ENCODE measurements at regions not wholly inside any gene's neighbourhood (a gene's known extent, or its start where the extent isn't known, plus 50 kb on each side); places are given as distances from the start of the nearest gene placed in this dataset.
"Not testable (repeated sequence)": the region's sequence is repeated elsewhere in the genome, so short reads cannot be mapped to it uniquely, and the experiment has no call there.

GRCh38 chr2:236919209-236919608 lies 166.5 kb upstream of the COPS8 start:
- Histone ChIP-seq H3K4me3 (ENCODE audit: low read depth in 1 of 2, low read length in 2 of 2) (no peak overlapping the region), H3K27me3 (ENCODE audit: control insufficient read depth in 1 of 2, insufficient read depth in 2 of 2, low read length in 2 of 2) (no peaks in the 10 kb centered on the region), H3K27ac (ENCODE audit: low read depth, low read length) (no peak overlapping the region), H3K4me1 (ENCODE audit: insufficient read depth, low read length) (no peaks in the 10 kb centered on the region), H3K9ac (ENCODE audit: low read length) (no peak overlapping the region), H3K36me3 (ENCODE audit: insufficient read depth, low read length) (no peaks in the 10 kb centered on the region), H3K9me3 (ENCODE audit: low read length) (no peaks in the 10 kb centered on the region)

GRCh38 chr2:236919801-236920379 lies 165.8 kb upstream of the COPS8 start:
- H3K36me3 ChIP-seq (ENCODE audit: insufficient read depth, low read length); H3K4me1 ChIP-seq (ENCODE audit: insufficient read depth, low read length); H3K4me3 ChIP-seq (ENCODE audit: low read depth in 1 of 2, low read length in 2 of 2); H3K9me3 ChIP-seq (ENCODE audit: low read length); H3K27ac ChIP-seq (ENCODE audit: low read depth, low read length); H3K27me3 ChIP-seq (ENCODE audit: control insufficient read depth in 1 of 2, insufficient read depth in 2 of 2, low read length in 2 of 2); H3K9ac ChIP-seq (ENCODE audit: low read length): not testable (repeated sequence)

DNA sequence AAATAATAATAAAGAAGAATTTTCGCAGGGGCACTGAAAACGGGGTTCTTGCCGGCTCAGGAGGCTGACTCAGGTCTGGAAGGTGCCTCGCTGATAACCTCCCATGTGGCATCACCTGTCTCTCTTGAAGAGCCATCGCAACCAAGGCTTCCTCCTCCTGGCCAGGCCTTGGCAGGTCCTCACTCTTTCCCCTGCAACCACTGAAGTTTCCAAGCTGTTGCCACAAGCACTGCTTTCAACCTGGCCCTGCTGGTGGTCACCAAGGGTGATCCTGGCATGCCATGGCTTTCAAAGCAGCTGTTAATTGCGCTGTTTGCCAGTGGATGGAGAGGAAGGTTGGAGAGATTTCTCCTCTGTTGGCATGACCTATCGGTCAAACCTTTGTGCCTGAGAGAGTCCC lies 163.6 kb upstream of the COPS8 start:
- H3K27ac ChIP-seq (ENCODE audit: low read depth, low read length): no peak overlapping the region
- H3K9me3 ChIP-seq (ENCODE audit: low read length): no peaks in the 10 kb centered on the region
- no peaks in the 10 kb centered on the region for H3K27me3 ChIP-seq (ENCODE audit: control insufficient read depth in 1 of 2, insufficient read depth in 2 of 2, low read length in 2 of 2)
- H3K9ac ChIP-seq (ENCODE audit: low read length): no peak overlapping the region
- H3K36me3 ChIP-seq (ENCODE audit: insufficient read depth, low read length): no peaks in the 10 kb centered on the region
- no peak overlapping the region for H3K4me3 ChIP-seq (ENCODE audit: low read depth in 1 of 2, low read length in 2 of 2)
- no peaks in the 10 kb centered on the region for H3K4me1 ChIP-seq (ENCODE audit: insufficient read depth, low read length)

- no peak overlapping the region for H3K9ac ChIP-seq (ENCODE audit: low read length)
- H3K27ac ChIP-seq (ENCODE audit: low read depth, low read length): no peak overlapping the region
- no peaks in the 10 kb centered on the region for H3K27me3 ChIP-seq (ENCODE audit: control insufficient read depth in 1 of 2, insufficient read depth in 2 of 2, low read length in 2 of 2)
- no peaks in the 10 kb centered on the region for H3K36me3 ChIP-seq (ENCODE audit: insufficient read depth, low read length)
- no peaks in the 10 kb centered on the region for H3K9me3 ChIP-seq (ENCODE audit: low read length)
- peak overlapping the region in 1 of 2 donors; percentile 18 for H3K4me3 ChIP-seq (ENCODE audit: low read depth in 1 of 2, low read length in 2 of 2)
- H3K4me1 ChIP-seq (ENCODE audit: insufficient read depth, low read length): no peaks in the 10 kb centered on the region
Measured at GRCh38 chr2:236928380-236929037, 157.2 kb upstream of the COPS8 start.

- H3K9ac ChIP-seq (ENCODE audit: low read length): no peak overlapping the region
Measured at GRCh38 chr2:236932831-236933361, 152.8 kb upstream of the COPS8 start.

DNA sequence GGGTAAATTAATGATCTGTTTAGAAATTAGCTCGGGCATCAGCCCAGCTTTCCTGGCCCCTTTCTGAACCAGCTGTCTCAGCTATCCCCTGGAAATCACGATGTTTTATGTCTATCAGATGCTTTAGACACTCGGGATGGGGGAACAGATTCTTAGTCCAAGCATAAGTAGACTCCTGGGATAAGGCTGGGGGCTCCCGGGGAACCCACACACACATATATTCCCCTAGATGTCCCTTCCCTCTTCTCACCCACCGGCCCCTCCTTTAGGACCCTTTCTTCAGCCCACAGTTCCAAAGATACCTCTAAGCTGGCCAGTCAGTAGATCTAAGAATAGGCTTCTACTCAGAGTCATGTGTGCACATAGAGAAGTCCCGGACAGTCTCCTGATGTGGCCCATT lies 151.5 kb upstream of the COPS8 start:
- no peaks in the 10 kb centered on the region for H3K4me1 ChIP-seq (ENCODE audit: insufficient read depth, low read length)
- H3K9me3 ChIP-seq (ENCODE audit: low read length): no peaks in the 10 kb centered on the region
- no peak overlapping the region for H3K9ac ChIP-seq (ENCODE audit: low read length)
- H3K27me3 ChIP-seq (ENCODE audit: control insufficient read depth in 1 of 2, insufficient read depth in 2 of 2, low read length in 2 of 2): no peaks in the 10 kb centered on the region
- no peaks in the 10 kb centered on the region for H3K36me3 ChIP-seq (ENCODE audit: insufficient read depth, low read length)
- H3K4me3 ChIP-seq (ENCODE audit: low read depth in 1 of 2, low read length in 2 of 2): no peak overlapping the region
- H3K27ac ChIP-seq (ENCODE audit: low read depth, low read length): no peak overlapping the region

More at GRCh38 chr2:236932831-236933361, 152.8 kb upstream of the COPS8 start:
- H3K36me3 ChIP-seq (ENCODE audit: insufficient read depth, low read length): no peaks in the 10 kb centered on the region
- H3K4me3 ChIP-seq (ENCODE audit: low read depth in 1 of 2, low read length in 2 of 2): no peak overlapping the region
- no peaks in the 10 kb centered on the region for H3K9me3 ChIP-seq (ENCODE audit: low read length)
- H3K27me3 ChIP-seq (ENCODE audit: control insufficient read depth in 1 of 2, insufficient read depth in 2 of 2, low read length in 2 of 2): no peaks in the 10 kb centered on the region
- H3K4me1 ChIP-seq (ENCODE audit: insufficient read depth, low read length): no peaks in the 10 kb centered on the region
- no peak overlapping the region for H3K27ac ChIP-seq (ENCODE audit: low read depth, low read length)

DNA sequence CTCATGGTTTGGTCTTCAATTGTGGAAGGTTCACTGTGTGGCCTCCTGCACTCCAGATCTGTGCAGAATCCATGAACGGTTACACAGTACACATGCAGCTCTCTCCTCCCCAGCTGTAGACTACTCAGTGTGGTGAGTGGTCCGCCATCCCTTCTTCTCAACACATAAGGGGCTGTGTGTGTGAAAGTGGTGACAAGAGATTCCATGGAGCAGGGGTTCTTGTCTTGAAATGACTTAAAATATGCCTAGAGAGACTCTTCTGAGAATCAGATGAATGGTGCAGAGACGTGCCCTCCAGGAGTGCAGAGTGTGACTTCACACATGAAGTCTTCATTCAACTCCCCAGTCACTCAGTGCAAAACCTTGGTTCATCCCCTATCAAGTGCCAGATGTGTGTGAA lies 151.0 kb upstream of the COPS8 start:
- Histone ChIP-seq H3K4me1 (ENCODE audit: insufficient read depth, low read length) (no peaks in the 10 kb centered on the region), H3K9ac (ENCODE audit: low read length) (no peak overlapping the region), H3K36me3 (ENCODE audit: insufficient read depth, low read length) (no peaks in the 10 kb centered on the region), H3K9me3 (ENCODE audit: low read length) (no peaks in the 10 kb centered on the region), H3K4me3 (ENCODE audit: low read depth in 1 of 2, low read length in 2 of 2) (no peak overlapping the region), H3K27ac (ENCODE audit: low read depth, low read length) (no peak overlapping the region), H3K27me3 (ENCODE audit: control insufficient read depth in 1 of 2, insufficient read depth in 2 of 2, low read length in 2 of 2) (no peaks in the 10 kb centered on the region)

GRCh38 chr2:236935083-236935482 lies 150.6 kb upstream of the COPS8 start:
- no peak overlapping the region for H3K27ac ChIP-seq (ENCODE audit: low read depth, low read length)
- no peaks in the 10 kb centered on the region for H3K27me3 ChIP-seq (ENCODE audit: control insufficient read depth in 1 of 2, insufficient read depth in 2 of 2, low read length in 2 of 2)
- H3K4me1 ChIP-seq (ENCODE audit: insufficient read depth, low read length): no peaks in the 10 kb centered on the region
- H3K9me3 ChIP-seq (ENCODE audit: low read length): no peaks in the 10 kb centered on the region
- H3K4me3 ChIP-seq (ENCODE audit: low read depth in 1 of 2, low read length in 2 of 2): no peak overlapping the region
- no peaks in the 10 kb centered on the region for H3K36me3 ChIP-seq (ENCODE audit: insufficient read depth, low read length)
- no peak overlapping the region for H3K9ac ChIP-seq (ENCODE audit: low read length)

DNA sequence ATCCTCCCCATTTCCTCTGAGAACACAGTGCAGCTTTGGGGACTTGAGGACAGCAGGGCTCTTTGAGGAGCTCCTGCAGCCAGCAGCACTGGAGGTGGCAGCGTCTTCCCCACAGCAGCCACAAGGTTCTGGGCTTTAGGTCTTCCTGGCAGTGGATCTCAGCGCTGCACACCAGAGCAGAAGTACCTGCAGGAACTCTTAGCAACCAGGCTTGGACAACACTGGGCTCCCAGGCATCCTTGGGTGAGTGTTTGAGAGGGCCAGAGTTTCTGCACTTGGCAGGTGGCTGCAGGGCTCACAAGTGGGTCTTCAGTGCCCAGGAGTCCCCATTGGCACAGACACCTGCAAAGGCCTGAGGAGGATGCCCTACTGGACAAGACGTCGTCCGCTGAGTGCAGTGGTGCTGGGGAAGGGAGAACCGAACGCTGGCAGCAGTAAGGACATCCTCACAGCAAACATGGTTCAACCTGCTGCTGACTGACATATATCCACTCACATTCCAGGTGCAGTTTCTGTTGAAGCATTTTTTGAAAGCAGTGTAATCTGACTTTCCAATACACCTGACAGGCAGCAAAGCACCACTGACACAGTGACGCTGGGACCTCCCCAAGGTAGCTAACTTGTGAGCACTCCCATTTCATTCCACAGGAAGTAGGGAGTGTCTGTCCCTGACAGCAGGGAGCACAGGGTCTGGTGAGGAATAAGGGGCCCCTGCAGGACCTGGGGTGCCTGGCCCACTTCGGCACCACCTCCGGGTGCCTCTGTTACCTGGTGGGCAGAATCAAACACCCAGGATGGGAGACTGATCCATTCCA lies 149.9 kb upstream of the COPS8 start:
- Histone ChIP-seq H3K27me3 (ENCODE audit: control insufficient read depth in 1 of 2, insufficient read depth in 2 of 2, low read length in 2 of 2) (no peaks in the 10 kb centered on the region), H3K9ac (ENCODE audit: low read length) (no peak overlapping the region), H3K9me3 (ENCODE audit: low read length) (no peaks in the 10 kb centered on the region), H3K36me3 (ENCODE audit: insufficient read depth, low read length) (no peaks in the 10 kb centered on the region), H3K27ac (ENCODE audit: low read depth, low read length) (no peak overlapping the region), H3K4me1 (ENCODE audit: insufficient read depth, low read length) (no peaks in the 10 kb centered on the region), H3K4me3 (ENCODE audit: low read depth in 1 of 2, low read length in 2 of 2) (no peak overlapping the region)

GRCh38 chr2:236936446-236936940 lies 149.2 kb upstream of the COPS8 start:
- Histone ChIP-seq H3K36me3 (ENCODE audit: insufficient read depth, low read length) (no peaks in the 10 kb centered on the region), H3K27ac (ENCODE audit: low read depth, low read length) (no peak overlapping the region), H3K4me3 (ENCODE audit: low read depth in 1 of 2, low read length in 2 of 2) (no peak overlapping the region), H3K9ac (ENCODE audit: low read length) (no peak overlapping the region), H3K9me3 (ENCODE audit: low read length) (no peaks in the 10 kb centered on the region), H3K27me3 (ENCODE audit: control insufficient read depth in 1 of 2, insufficient read depth in 2 of 2, low read length in 2 of 2) (no peaks in the 10 kb centered on the region), H3K4me1 (ENCODE audit: insufficient read depth, low read length) (no peaks in the 10 kb centered on the region)

- Histone ChIP-seq H3K9me3 (ENCODE audit: low read length) (no peaks in the 10 kb centered on the region), H3K36me3 (ENCODE audit: insufficient read depth, low read length) (no peaks in the 10 kb centered on the region), H3K9ac (ENCODE audit: low read length) (no peak overlapping the region), H3K4me3 (ENCODE audit: low read depth in 1 of 2, low read length in 2 of 2) (no peak overlapping the region), H3K4me1 (ENCODE audit: insufficient read depth, low read length) (no peaks in the 10 kb centered on the region), H3K27ac (ENCODE audit: low read depth, low read length) (no peak overlapping the region), H3K27me3 (ENCODE audit: control insufficient read depth in 1 of 2, insufficient read depth in 2 of 2, low read length in 2 of 2) (no peaks in the 10 kb centered on the region)
Measured at GRCh38 chr2:236938126-236938525, 147.6 kb upstream of the COPS8 start.

All from muscle layer of colon (tissue), 2 donors.